ENCODE measurements at regions not wholly inside any gene's neighbourhood (a gene's known extent, or its start where the extent isn't known, plus 50 kb on each side); places are given as distances from the start of the nearest gene placed in this dataset.

- intact Hi-C loops (cut with micrococcal nuclease): no loop called here
These were observed 309.2 kb downstream of the HLX start for GRCh38 chr1:221188458-221188857.

GRCh38 chr1:221190249-221190648 is 311.0 kb downstream of the HLX start:
- intact Hi-C loops (cut with micrococcal nuclease): no loop called here

GRCh38 chr1:221192055-221192454 is 312.8 kb downstream of the HLX start:
- intact Hi-C loops (cut with micrococcal nuclease): no loop called here

GRCh38 chr1:221200464-221200863 is 321.2 kb downstream of the HLX start:
- intact Hi-C loops (cut with micrococcal nuclease): loop anchor here (5.0 kb wide), 1 partner anchor 542 kb away; the partner anchor contains the start of gene DUSP10

GRCh38 chr1:221201773-221202172 is 322.5 kb downstream of the HLX start:
- intact Hi-C loops (cut with micrococcal nuclease): loop anchor here (5.0 kb wide), 1 partner anchor 541 kb away; the partner anchor contains the start of gene DUSP10

GRCh38 chr1:221203224-221204054 is 324.2 kb downstream of the HLX start:
- intact Hi-C loops (cut with micrococcal nuclease): loop anchor here (1.0 to 5.0 kb wide), 6 partner anchors 232 to 1252 kb away; partner anchors contain the start of gene DUSP10

- intact Hi-C loops (cut with micrococcal nuclease): loop anchor here (5.0 kb wide), 1 partner anchor 538 kb away; the partner anchor contains the start of gene DUSP10
These were observed 325.0 kb downstream of the HLX start for GRCh38 chr1:221204055-221204833.

GRCh38 chr1:221206076-221206475 is 326.8 kb downstream of the HLX start:
- intact Hi-C loops (cut with micrococcal nuclease): no loop called here

- intact Hi-C loops (cut with micrococcal nuclease): no loop called here
These were observed 333.7 kb downstream of the HLX start for GRCh38 chr1:221212926-221213325.

- intact Hi-C loops (cut with micrococcal nuclease): no loop called here
These were observed 337.8 kb downstream of the HLX start for GRCh38 chr1:221217029-221217428.

GRCh38 chr1:221223281-221223680 is 344.0 kb downstream of the HLX start:
- intact Hi-C loops (cut with micrococcal nuclease): no loop called here

GRCh38 chr1:221227460-221227859 is 348.2 kb downstream of the HLX start:
- intact Hi-C loops (cut with micrococcal nuclease): no loop called here

- intact Hi-C loops (cut with micrococcal nuclease): no loop called here
These were observed 348.7 kb downstream of the HLX start for GRCh38 chr1:221227872-221228337.

GRCh38 chr1:221228594-221228993 is 349.4 kb downstream of the HLX start:
- intact Hi-C loops (cut with micrococcal nuclease): no loop called here

- intact Hi-C loops (cut with micrococcal nuclease): no loop called here
These were observed 351.4 kb downstream of the HLX start for GRCh38 chr1:221230605-221231004.

GRCh38 chr1:221234791-221235190 is 355.5 kb downstream of the HLX start:
- intact Hi-C loops (cut with micrococcal nuclease): no loop called here

- intact Hi-C loops (cut with micrococcal nuclease): no loop called here
These were observed 358.3 kb downstream of the HLX start for GRCh38 chr1:221237587-221237986.

- intact Hi-C loops (cut with micrococcal nuclease): no loop called here
These were observed 359.9 kb downstream of the HLX start for GRCh38 chr1:221239181-221239580.

- intact Hi-C loops (cut with micrococcal nuclease): no loop called here
These were observed 360.5 kb downstream of the HLX start for GRCh38 chr1:221239792-221240191.

- intact Hi-C loops (cut with micrococcal nuclease): no loop called here
These were observed 361.4 kb downstream of the HLX start for GRCh38 chr1:221240690-221241089.

GRCh38 chr1:221241157-221241556 is 361.9 kb downstream of the HLX start:
- intact Hi-C loops (cut with micrococcal nuclease): no loop called here

- intact Hi-C loops (cut with micrococcal nuclease): no loop called here
These were observed 362.3 kb downstream of the HLX start for GRCh38 chr1:221241592-221241991.
